PFSK-1 (cell line): ENCODE measurements at regions not wholly inside any gene's neighbourhood (a gene's known extent, or its start where the extent isn't known, plus 50 kb on each side); places are given as distances from the start of the nearest gene placed in this dataset.

ENCODE experiments used
- POLR2AphosphoS5 ChIP-seq: IDR thresholded peaks from 2 replicates; pipeline ENCODE4 v1.6.1; 2012; ENCODE audit warnings: low read depth, mild to moderate bottlenecking, control low read depth, low read length, moderate library complexity
- REST ChIP-seq, 2 experiments: IDR thresholded peaks; 2 replicates each; pipeline versions ENCODE4 v1.6.1 to v1.8.0; 2011 to 2012; ENCODE audit warnings: low read depth in 2 of 2, low read length in 2 of 2, control low read depth in 1 of 2, inconsistent platforms in 1 of 2, mild to moderate bottlenecking in 1 of 2, moderate library complexity in 1 of 2; ENCODE audit not compliant: insufficient read depth in 1 of 2
- TAF1 ChIP-seq: IDR thresholded peaks from 2 replicates; pipeline ENCODE4 v1.6.1; 2012; ENCODE audit warnings: low read length, control low read depth, borderline replicate concordance; ENCODE audit not compliant: insufficient read depth

- no peak for TF ChIP-seq TAF1
- no peak for TF ChIP-seq POLR2AphosphoS5
- TF ChIP-seq REST (IDR thresholded peaks at IDR 0.05; ENCODE audit: insufficient read depth in 1 of 2, low read depth in 2 of 2, low read length in 2 of 2), result no peak
Observed at GRCh38 chr2:47310801-47311560, 58.1 kb upstream of the EPCAM start.
